HCT116 (cell line): ENCODE measurements at regions not wholly inside any gene's neighbourhood (a gene's known extent, or its start where the extent isn't known, plus 50 kb on each side); places are given as distances from the start of the nearest gene placed in this dataset.

ENCODE experiments used
- ATAC-seq: fragments of 200-7000 bp; cut with Tn5 transposase; 2 replicates; pipeline ENCODE4 v1.9.1; 2020; ENCODE audit warnings: mild to moderate bottlenecking, moderate library complexity
- BruUV-seq: library from RNA; stranded (reverse); fragments of 400-500 nt; replicated peaks from 2 replicates; lab custom pipeline; 2021; lab: Mats Ljungman, UMichigan
- CTCF ChIA-PET: fragments of 300-600 bp; sonication (Branson Sonifier 250); formaldehyde crosslinking; loops from one replicate; lab custom pipeline; 2021; ENCODE audit warnings: antibody characterized with exemption; lab: Charles Lee
- POLR2A ChIA-PET: fragments of 300-600, 350-600 bp; sonication (Branson Sonifier 250); formaldehyde crosslinking; loops from one replicate; lab custom pipeline; 2021; ENCODE audit warnings: antibody characterized with exemption; lab: Charles Lee
- RAD21 ChIA-PET, 2 experiments: fragments of 300-600 bp; sonication (Branson Sonifier 250); formaldehyde crosslinking; loops; one replicate each; lab custom pipeline; 2023; ENCODE audit warnings: low total read pairs in 2 of 2; ENCODE audit not compliant: uncharacterized antibody in 2 of 2, unreplicated experiment in 2 of 2, low non-redundant PET in 1 of 2; lab: Charles Lee
- DNase-seq: peaks from one replicate; pipeline ENCODE4 v3.0.0-alpha.2; 2010; ENCODE audit warnings: low read depth, low spot score
- H2AFZ ChIP-seq: fragments of 200-600 bp; shearing (Covaris generic), sonication (generic); 2 replicates; pipeline ENCODE4 v1.6.1; 2017; ENCODE audit warnings: low read depth, mixed run types, mixed read lengths, antibody characterized with exemption, low read length; ENCODE audit not compliant: poor library complexity, severe bottlenecking
- H3K27ac ChIP-seq: 2 replicates; pipeline ENCODE4 v1.5.1; 2012; ENCODE audit warnings: low read depth, low read length
- H3K27me3 ChIP-seq: fragments of 200-600 bp; sonication (generic); 2 replicates; pipeline ENCODE4 v1.6.1; 2016; ENCODE audit warnings: mixed run types, low read length, mixed read lengths; ENCODE audit not compliant: insufficient read depth
- H3K36me3 ChIP-seq, 2 experiments: fragments of 200-500 bp in 1 of 2; fragments of 200-600 bp in 1 of 2; sonication (Bioruptor generic) in 1 of 2; sonication (generic) in 1 of 2; 2 replicates each; pipeline versions ENCODE4 v1.5.1 to v1.6.1; 2014 to 2016; ENCODE audit warnings: low read length in 2 of 2, inconsistent platforms in 1 of 2, mixed read lengths in 1 of 2, mixed run types in 1 of 2; ENCODE audit not compliant: insufficient read depth in 2 of 2, control insufficient read depth in 1 of 2
- H3K4me1 ChIP-seq, 2 experiments: fragments of 200-600 bp in 1 of 2; sonication (generic) in 1 of 2; 2 replicates each; pipeline versions ENCODE4 v1.5.1 to v1.6.1; 2012 to 2017; ENCODE audit warnings: low read length in 2 of 2, inconsistent platforms in 1 of 2, mild to moderate bottlenecking in 1 of 2, mixed read lengths in 1 of 2, mixed run types in 1 of 2, moderate library complexity in 1 of 2; ENCODE audit not compliant: insufficient read depth in 2 of 2, control insufficient read depth in 1 of 2
- H3K4me2 ChIP-seq: fragments of 200-600 bp; sonication (generic); 2 replicates; pipeline ENCODE4 v1.6.1; 2017; ENCODE audit warnings: mixed run types, low read length, mixed read lengths
- H3K4me3 ChIP-seq, 2 experiments: fragments of 200-600 bp in 1 of 2; sonication (generic) in 1 of 2; replicated peaks in 1 of 2; 2 replicates each; pipeline ENCODE4 v1.5.1; 2011 to 2016; ENCODE audit warnings: low read length in 2 of 2, control low read depth in 1 of 2, low read depth in 1 of 2, mild to moderate bottlenecking in 1 of 2, mixed read lengths in 1 of 2, mixed run types in 1 of 2
- H3K79me2 ChIP-seq: fragments of 200-600 bp; sonication (generic); 2 replicates; pipeline ENCODE4 v1.6.1; 2017; ENCODE audit warnings: mild to moderate bottlenecking, mixed run types, low read length, moderate library complexity, mixed read lengths; ENCODE audit not compliant: insufficient read depth
- H3K9ac ChIP-seq: fragments of 200-600 bp; sonication (generic); 2 replicates; pipeline ENCODE4 v1.6.1; 2016; ENCODE audit warnings: low read length, mixed read lengths
- H3K9me2 ChIP-seq: fragments of 200-600 bp; sonication (generic), shearing (Covaris generic); 2 replicates; pipeline ENCODE4 v1.6.1; 2017; ENCODE audit warnings: mixed run types, mild to moderate bottlenecking, moderate library complexity; ENCODE audit not compliant: insufficient read depth
- H3K9me3 ChIP-seq, 2 experiments: fragments of 200-500 bp in 1 of 2; fragments of 200-600 bp in 1 of 2; sonication (Bioruptor generic) in 1 of 2; sonication (generic) in 1 of 2; 2 replicates each; pipeline ENCODE4 v1.6.1; 2014 to 2017; ENCODE audit warnings: low read length in 2 of 2, mixed read lengths in 2 of 2, inconsistent platforms in 1 of 2, low read depth in 1 of 2, mild to moderate bottlenecking in 1 of 2, mixed run types in 1 of 2, moderate library complexity in 1 of 2; ENCODE audit not compliant: control insufficient read depth in 1 of 2, insufficient read depth in 1 of 2
- H4K20me1 ChIP-seq: fragments of 200-600 bp; sonication (generic), shearing (Covaris generic); 2 replicates; pipeline ENCODE4 v1.6.1; 2017; ENCODE audit warnings: mixed run types, mild to moderate bottlenecking, moderate library complexity; ENCODE audit not compliant: insufficient read depth
- CBX3 ChIP-seq: IDR thresholded peaks from 2 replicates; pipeline ENCODE4 v1.6.1; 2012; ENCODE audit warnings: low read depth
- CEBPB ChIP-seq: IDR thresholded peaks from 2 replicates; pipeline ENCODE4 v1.6.1; 2012; ENCODE audit warnings: low read depth
- EGR1 ChIP-seq: IDR thresholded peaks from 2 replicates; pipeline ENCODE4 v1.6.1; 2012; ENCODE audit warnings: low read depth
- ELF1 ChIP-seq: IDR thresholded peaks from 2 replicates; pipeline ENCODE4 v1.6.1; 2012; ENCODE audit warnings: low read depth, borderline replicate concordance
- EZH2 ChIP-seq: fragments of 200-600 bp; sonication (generic); IDR thresholded peaks from 2 replicates; pipeline ENCODE4 v1.6.1; 2017; ENCODE audit warnings: antibody characterized with exemption, mixed run types
- EZH2phosphoT487 ChIP-seq: fragments of 200-600 bp; IDR thresholded peaks from 2 replicates; pipeline ENCODE4 v1.6.1; 2018; ENCODE audit warnings: antibody characterized with exemption, borderline replicate concordance
- FOSL1 ChIP-seq: IDR thresholded peaks from 2 replicates; pipeline ENCODE4 v1.6.1; 2012; ENCODE audit warnings: low read depth
- JUND ChIP-seq: IDR thresholded peaks from 2 replicates; pipeline ENCODE4 v1.6.1; 2012
- MAX ChIP-seq: IDR thresholded peaks from 2 replicates; pipeline ENCODE4 v1.6.1; 2012
- POLR2A ChIP-seq: IDR thresholded peaks from 2 replicates; pipeline ENCODE4 v1.7.0; 2011; ENCODE audit warnings: borderline replicate concordance; ENCODE audit not compliant: insufficient read depth, insufficient read length; ENCODE audit errors: extremely low read depth
- RAD21 ChIP-seq: IDR thresholded peaks from 2 replicates; pipeline ENCODE4 v1.6.1; 2012; ENCODE audit warnings: low read depth, mild to moderate bottlenecking
- REST ChIP-seq: IDR thresholded peaks from 2 replicates; pipeline ENCODE4 v1.6.1; 2012; ENCODE audit warnings: low read depth
- SIN3A ChIP-seq: IDR thresholded peaks from 2 replicates; pipeline ENCODE4 v1.6.1; 2012; ENCODE audit warnings: low read depth
- SP1 ChIP-seq: IDR thresholded peaks from 2 replicates; pipeline ENCODE4 v1.6.1; 2012; ENCODE audit warnings: low read depth
- SRF ChIP-seq: IDR thresholded peaks from 2 replicates; pipeline ENCODE4 v1.6.1; 2012; ENCODE audit warnings: low read depth
- YY1 ChIP-seq: IDR thresholded peaks from 2 replicates; pipeline ENCODE4 v1.6.1; 2011; ENCODE audit warnings: low read length, low read depth, moderate library complexity, mild to moderate bottlenecking; ENCODE audit not compliant: insufficient replicate concordance; ENCODE audit errors: extremely low read depth
- ZBTB33 ChIP-seq: IDR thresholded peaks from 2 replicates; pipeline ENCODE4 v1.6.1; 2011; ENCODE audit warnings: mild to moderate bottlenecking, low read length, moderate library complexity; ENCODE audit not compliant: insufficient replicate concordance; ENCODE audit errors: extremely low read depth
- ZNF274 ChIP-seq: fragments of 200-500 bp; sonication (Bioruptor generic); IDR thresholded peaks from 2 replicates; pipeline ENCODE4 v1.6.1; 2014; ENCODE audit warnings: mild to moderate bottlenecking, low read depth, low read length, inconsistent platforms
- intact Hi-C: fragments of 100-400 bp; cut with micrococcal nuclease; formaldehyde crosslinking; loops from 2 replicates; pipeline ENCODE4 v1.10.0; 2022
- TF ChIP-seq, protein P1 (sequence below): IDR thresholded peaks from 2 replicates; pipeline ENCODE4 v1.6.1; 2012
- TF ChIP-seq, protein P2 (sequence below), 3 experiments: fragments of 200-600 bp in 1 of 3; sonication (generic) in 1 of 3; IDR thresholded peaks in 2 of 3; conservative IDR thresholded peaks in 1 of 3; 2 replicates each; pipeline ENCODE4 v1.5.1; 2012 to 2017; ENCODE audit warnings: low read depth in 2 of 3, low read length in 2 of 3, antibody characterized with exemption in 1 of 3, borderline replicate concordance in 1 of 3, control low read depth in 1 of 3, mild to moderate bottlenecking in 1 of 3, mixed read lengths in 1 of 3, mixed run types in 1 of 3, moderate library complexity in 1 of 3; ENCODE audit not compliant: insufficient read depth in 1 of 3

DNA sequence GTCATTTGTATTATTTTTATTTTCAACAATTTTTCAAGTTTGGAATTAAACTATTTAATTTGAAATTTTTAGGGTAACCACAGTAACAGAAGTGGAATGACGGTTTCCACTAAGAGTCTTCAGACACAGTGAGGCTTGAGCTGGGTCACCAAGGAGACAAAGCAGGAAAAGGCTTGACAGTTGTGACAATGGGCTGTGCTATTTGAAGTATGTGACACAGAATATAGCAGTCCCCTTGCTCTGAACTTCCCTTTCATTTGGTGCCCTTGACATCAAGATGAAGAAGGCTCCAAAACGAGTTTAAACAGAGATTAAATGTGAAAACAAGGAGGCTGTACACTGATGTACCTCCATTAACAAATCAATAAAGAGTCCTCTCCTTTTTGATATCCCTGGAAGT, 265.4 kb upstream of the DLGAP1 start:
- no peak overlapping the region for H3K4me3 ChIP-seq
- H2AFZ ChIP-seq = no peak overlapping the region
- H3K9ac ChIP-seq = no peak overlapping the region
- ATAC-seq (no peak), DNase-seq (no peak)
- TF ChIP-seq REST = no peak
- no peak for TF ChIP-seq JUND
- no peak for TF ChIP-seq MAX
- no peak for TF ChIP-seq FOSL1
- TF ChIP-seq RAD21 = no peak
- TF ChIP-seq EZH2 = no peak
- no peak for TF ChIP-seq EGR1
- no peak for TF ChIP-seq SRF
- no peak for TF ChIP-seq ELF1
- no peak for TF ChIP-seq CEBPB
- no peak for TF ChIP-seq EZH2phosphoT487
- no peak for TF ChIP-seq SIN3A
- TF ChIP-seq YY1 = no peak
- no peak for TF ChIP-seq CBX3
- TF ChIP-seq, protein P1, sequence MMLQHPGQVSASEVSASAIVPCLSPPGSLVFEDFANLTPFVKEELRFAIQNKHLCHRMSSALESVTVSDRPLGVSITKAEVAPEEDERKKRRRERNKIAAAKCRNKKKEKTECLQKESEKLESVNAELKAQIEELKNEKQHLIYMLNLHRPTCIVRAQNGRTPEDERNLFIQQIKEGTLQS = no peak
- TF ChIP-seq ZBTB33 = no peak
- TF ChIP-seq ZNF274 = no peak
- TF ChIP-seq SP1 = no peak
- no peak for TF ChIP-seq POLR2A
- TF ChIP-seq, protein P2, sequence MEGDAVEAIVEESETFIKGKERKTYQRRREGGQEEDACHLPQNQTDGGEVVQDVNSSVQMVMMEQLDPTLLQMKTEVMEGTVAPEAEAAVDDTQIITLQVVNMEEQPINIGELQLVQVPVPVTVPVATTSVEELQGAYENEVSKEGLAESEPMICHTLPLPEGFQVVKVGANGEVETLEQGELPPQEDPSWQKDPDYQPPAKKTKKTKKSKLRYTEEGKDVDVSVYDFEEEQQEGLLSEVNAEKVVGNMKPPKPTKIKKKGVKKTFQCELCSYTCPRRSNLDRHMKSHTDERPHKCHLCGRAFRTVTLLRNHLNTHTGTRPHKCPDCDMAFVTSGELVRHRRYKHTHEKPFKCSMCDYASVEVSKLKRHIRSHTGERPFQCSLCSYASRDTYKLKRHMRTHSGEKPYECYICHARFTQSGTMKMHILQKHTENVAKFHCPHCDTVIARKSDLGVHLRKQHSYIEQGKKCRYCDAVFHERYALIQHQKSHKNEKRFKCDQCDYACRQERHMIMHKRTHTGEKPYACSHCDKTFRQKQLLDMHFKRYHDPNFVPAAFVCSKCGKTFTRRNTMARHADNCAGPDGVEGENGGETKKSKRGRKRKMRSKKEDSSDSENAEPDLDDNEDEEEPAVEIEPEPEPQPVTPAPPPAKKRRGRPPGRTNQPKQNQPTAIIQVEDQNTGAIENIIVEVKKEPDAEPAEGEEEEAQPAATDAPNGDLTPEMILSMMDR (IDR thresholded peaks at IDR 0.05 in 2 of 3, conservative IDR thresholded peaks at IDR 0.05 in 1 of 3; ENCODE audit: borderline replicate concordance in 1 of 3, insufficient read depth in 1 of 3, low read depth in 2 of 3, low read length in 2 of 3) = no peak
- H3K36me3 ChIP-seq = no peaks in the 10 kb centered on the region
- intact Hi-C loops = no loop called here
- peaks cover 13 to 22% of the 10 kb centered on the region in 2 experiments; a peak in 2 of 4 replicates for H3K9me3 ChIP-seq
- no peaks in the 10 kb centered on the region for H3K4me1 ChIP-seq
- H3K9me2 ChIP-seq = no peaks in the 10 kb centered on the region
- BruUV-seq = no TSS peak
- H3K79me2 ChIP-seq = no peaks in the 10 kb centered on the region
- POLR2A ChIA-PET = no interaction called here
- RAD21 ChIA-PET = no interaction called here
- CTCF ChIA-PET = no interaction called here
- no peak overlapping the region for H3K27ac ChIP-seq
- H3K4me2 ChIP-seq = no peak overlapping the region
- no peaks in the 10 kb centered on the region for H4K20me1 ChIP-seq
- no peaks in the 10 kb centered on the region for H3K27me3 ChIP-seq
